OCI-LY3 (cell line): ENCODE measurements at regions not wholly inside any gene's neighbourhood (a gene's known extent, or its start where the extent isn't known, plus 50 kb on each side); places are given as distances from the start of the nearest gene placed in this dataset.

ENCODE experiments used
- H2AFZ ChIP-seq: fragments of 200-600, 300-600 bp; shearing (Covaris generic); 2 replicates; pipeline ENCODE4 v1.6.0; 2014; ENCODE audit warnings: antibody characterized with exemption, low read depth, low read length
- H3K27ac ChIP-seq: fragments of 200-600, 300-600 bp; sonication (generic); 2 replicates; pipeline ENCODE4 v1.5.1; 2014; ENCODE audit warnings: mild to moderate bottlenecking, low read length, moderate library complexity, mixed read lengths
- H3K27me3 ChIP-seq: fragments of 200-600, 300-600 bp; sonication (generic); 2 replicates; pipeline ENCODE4 v1.6.1; 2014; ENCODE audit warnings: low read depth, low read length, mixed read lengths
- H3K36me3 ChIP-seq: fragments of 200-600, 300-600 bp; sonication (generic); replicated peaks from 2 replicates; pipeline ENCODE3; 2014; ENCODE audit warnings: low read depth, low read length, mixed read lengths
- H3K4me1 ChIP-seq: fragments of 300-600, 200-600 bp; sonication (generic); 2 replicates; pipeline ENCODE4 v1.6.1; 2014; ENCODE audit warnings: low read length, mixed read lengths
- H3K4me2 ChIP-seq: fragments of 200-600, 300-600 bp; sonication (generic); 2 replicates; pipeline ENCODE4 v1.6.1; 2014; ENCODE audit warnings: low read length, mixed read lengths
- H3K4me3 ChIP-seq: fragments of 300-600, 200-600 bp; sonication (generic); 2 replicates; pipeline ENCODE4 v1.5.1; 2014; ENCODE audit warnings: antibody characterized with exemption, mild to moderate bottlenecking, low read length, moderate library complexity
- H3K79me2 ChIP-seq: fragments of 300-600, 200-600 bp; shearing (Covaris generic); 2 replicates; pipeline ENCODE4 v1.6.1; 2014; ENCODE audit warnings: mild to moderate bottlenecking, low read length, mixed read lengths
- H3K9ac ChIP-seq: fragments of 300-600, 200-600 bp; shearing (Covaris generic); 2 replicates; pipeline ENCODE4 v1.6.0; 2014; ENCODE audit warnings: mild to moderate bottlenecking, low read length, moderate library complexity
- H3K9me3 ChIP-seq: fragments of 200-600, 300-600 bp; shearing (Covaris generic); 2 replicates; pipeline ENCODE4 v1.6.1; 2014; ENCODE audit warnings: low read length, mixed read lengths; ENCODE audit not compliant: insufficient read depth
- H4K20me1 ChIP-seq: fragments of 200-600, 300-600 bp; sonication (generic); 2 replicates; pipeline ENCODE4 v1.6.1; 2016; ENCODE audit warnings: low read length, mixed read lengths; ENCODE audit not compliant: insufficient read depth
- EZH2phosphoT487 ChIP-seq: fragments of 200-600 bp; shearing (Covaris generic); IDR thresholded peaks from 2 replicates; pipeline ENCODE4 v1.6.1; 2018; ENCODE audit warnings: antibody characterized with exemption, mixed run types, low read depth
- TF ChIP-seq, protein P1 (sequence below): fragments of 200-600, 300-600 bp; sonication (generic); IDR thresholded peaks from 2 replicates; pipeline ENCODE4 v1.5.1; 2014; ENCODE audit warnings: antibody characterized with exemption, low read length, low read depth

DNA sequence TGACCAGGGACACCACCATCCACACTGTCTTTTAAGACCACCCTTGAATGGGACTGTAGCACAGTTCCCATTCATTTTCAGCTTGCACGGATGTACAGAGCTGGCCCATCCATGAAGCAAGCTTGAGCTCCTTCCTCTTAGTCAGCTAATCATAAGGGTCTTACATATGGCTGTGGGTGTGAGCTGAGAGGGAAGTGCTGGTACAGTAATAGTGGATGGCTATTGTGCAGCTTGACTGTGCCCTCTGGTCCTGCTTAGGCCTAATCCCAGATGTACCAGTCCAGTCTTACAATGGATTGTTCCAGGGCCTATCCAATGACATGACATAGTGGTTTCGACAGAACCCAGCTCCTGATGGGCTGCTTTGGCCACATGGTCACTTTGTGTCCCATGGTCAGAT lies 96.9 kb upstream of the ZNF438 start:
- H3K4me2 ChIP-seq = no peak overlapping the region
- peaks cover 37% of the 10 kb centered on the region for H3K4me1 ChIP-seq
- H3K9ac ChIP-seq = no peak overlapping the region
- H3K4me3 ChIP-seq = no peak overlapping the region
- H3K27ac ChIP-seq = no peak overlapping the region
- TF ChIP-seq, protein P1, sequence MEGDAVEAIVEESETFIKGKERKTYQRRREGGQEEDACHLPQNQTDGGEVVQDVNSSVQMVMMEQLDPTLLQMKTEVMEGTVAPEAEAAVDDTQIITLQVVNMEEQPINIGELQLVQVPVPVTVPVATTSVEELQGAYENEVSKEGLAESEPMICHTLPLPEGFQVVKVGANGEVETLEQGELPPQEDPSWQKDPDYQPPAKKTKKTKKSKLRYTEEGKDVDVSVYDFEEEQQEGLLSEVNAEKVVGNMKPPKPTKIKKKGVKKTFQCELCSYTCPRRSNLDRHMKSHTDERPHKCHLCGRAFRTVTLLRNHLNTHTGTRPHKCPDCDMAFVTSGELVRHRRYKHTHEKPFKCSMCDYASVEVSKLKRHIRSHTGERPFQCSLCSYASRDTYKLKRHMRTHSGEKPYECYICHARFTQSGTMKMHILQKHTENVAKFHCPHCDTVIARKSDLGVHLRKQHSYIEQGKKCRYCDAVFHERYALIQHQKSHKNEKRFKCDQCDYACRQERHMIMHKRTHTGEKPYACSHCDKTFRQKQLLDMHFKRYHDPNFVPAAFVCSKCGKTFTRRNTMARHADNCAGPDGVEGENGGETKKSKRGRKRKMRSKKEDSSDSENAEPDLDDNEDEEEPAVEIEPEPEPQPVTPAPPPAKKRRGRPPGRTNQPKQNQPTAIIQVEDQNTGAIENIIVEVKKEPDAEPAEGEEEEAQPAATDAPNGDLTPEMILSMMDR = no peak
- no peak for TF ChIP-seq EZH2phosphoT487
- H3K36me3 ChIP-seq = no peaks in the 10 kb centered on the region
- no peaks in the 10 kb centered on the region for H3K9me3 ChIP-seq
- no peaks in the 10 kb centered on the region for H3K27me3 ChIP-seq
- H2AFZ ChIP-seq = no peak overlapping the region
- H4K20me1 ChIP-seq = no peaks in the 10 kb centered on the region
- no peaks in the 10 kb centered on the region for H3K79me2 ChIP-seq

DNA sequence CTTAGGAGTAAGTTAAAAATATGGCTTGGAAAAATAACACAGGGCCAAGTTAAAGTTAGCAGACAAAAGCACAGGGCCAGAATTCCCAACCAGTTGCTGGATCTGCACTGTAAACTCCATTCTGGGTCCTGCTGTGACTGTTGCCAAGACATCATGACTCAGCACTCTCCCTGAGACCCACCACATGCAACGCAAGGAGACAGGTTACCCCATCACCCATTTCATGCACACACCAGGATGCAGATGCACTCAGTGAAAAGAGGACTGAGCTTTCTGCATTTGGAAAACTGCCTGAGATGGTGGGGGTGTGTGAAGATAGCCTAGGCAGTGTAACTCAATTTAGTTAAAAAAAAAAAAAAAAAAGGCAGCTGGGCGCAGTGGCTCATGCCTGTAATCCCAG lies 97.6 kb upstream of the ZNF438 start:
- no peak overlapping the region for H3K9ac ChIP-seq
- no peaks in the 10 kb centered on the region for H4K20me1 ChIP-seq
- no peaks in the 10 kb centered on the region for H3K27me3 ChIP-seq
- H3K4me1 ChIP-seq = peaks cover 30% of the 10 kb centered on the region
- H3K27ac ChIP-seq = no peak overlapping the region
- H3K4me2 ChIP-seq = no peak overlapping the region
- H3K79me2 ChIP-seq = no peaks in the 10 kb centered on the region
- no peaks in the 10 kb centered on the region for H3K9me3 ChIP-seq
- H2AFZ ChIP-seq = no peak overlapping the region
- TF ChIP-seq, protein P1 = no peak
- TF ChIP-seq EZH2phosphoT487 = no peak
- H3K36me3 ChIP-seq = no peaks in the 10 kb centered on the region
- no peak overlapping the region for H3K4me3 ChIP-seq

DNA sequence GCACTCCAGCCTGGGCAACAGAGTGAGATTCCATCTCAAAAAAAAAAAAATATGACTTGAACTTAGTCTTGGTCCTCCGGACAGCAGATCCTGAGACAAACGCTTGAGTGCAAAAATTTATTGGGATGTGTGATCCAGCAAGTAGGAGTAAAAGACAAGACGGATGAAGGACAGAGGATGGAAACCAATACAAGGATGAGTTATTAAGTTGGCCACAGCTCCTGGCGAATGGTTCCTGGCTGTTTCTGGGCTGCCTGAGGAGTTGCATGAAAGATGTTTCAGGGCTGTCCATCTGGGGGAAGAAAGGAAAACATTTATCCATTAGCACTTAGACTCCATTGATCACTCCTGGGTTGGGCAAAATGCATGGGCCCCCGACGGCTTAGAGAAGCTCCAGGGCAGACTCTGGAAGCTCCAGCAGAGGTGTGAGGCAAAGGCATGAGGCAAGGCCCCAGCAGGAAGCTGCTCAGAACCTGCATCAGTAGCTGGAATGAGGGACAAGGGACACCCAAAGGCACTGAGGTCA lies 98.3 kb upstream of the ZNF438 start:
- Histone ChIP-seq H3K9me3 (no peaks in the 10 kb centered on the region), H3K4me1 (peaks cover 29% of the 10 kb centered on the region), H2AFZ (no peak overlapping the region), H3K9ac (no peak overlapping the region), H3K79me2 (no peaks in the 10 kb centered on the region), H3K4me2 (no peak overlapping the region), H3K27ac (no peak overlapping the region), H3K36me3 (no peaks in the 10 kb centered on the region), H3K27me3 (no peaks in the 10 kb centered on the region), H3K4me3 (no peak overlapping the region), H4K20me1 (no peaks in the 10 kb centered on the region)
- TF ChIP-seq, protein P1 = no peak
- TF ChIP-seq EZH2phosphoT487 = no peak

DNA sequence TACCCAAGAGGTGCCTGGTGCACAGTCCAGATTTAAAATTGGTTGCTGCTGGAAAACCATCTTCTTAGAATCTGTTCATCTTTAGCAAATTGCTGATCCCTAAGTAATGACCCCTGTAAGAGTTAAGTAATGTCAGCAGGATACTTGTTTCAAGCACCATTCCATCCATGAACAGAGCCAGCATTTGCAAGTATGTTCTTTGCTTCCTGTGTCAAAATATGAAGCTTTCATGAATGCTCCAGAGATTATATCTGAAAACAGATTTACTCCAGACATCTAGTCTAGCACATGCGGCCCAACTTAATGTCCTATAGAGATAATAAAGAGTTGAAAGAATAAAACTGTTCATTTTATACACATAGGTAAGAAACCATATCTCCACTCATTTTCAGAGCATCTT lies 98.7 kb upstream of the ZNF438 start:
- no peaks in the 10 kb centered on the region for H3K36me3 ChIP-seq

More for the DNA sequence above, 98.7 kb upstream of the ZNF438 start:
- Histone ChIP-seq H3K4me3 (no peak overlapping the region), H4K20me1 (no peaks in the 10 kb centered on the region), H3K9ac (no peak overlapping the region), H3K9me3 (no peaks in the 10 kb centered on the region), H3K4me1 (peaks cover 27% of the 10 kb centered on the region), H3K27me3 (no peaks in the 10 kb centered on the region), H3K79me2 (no peaks in the 10 kb centered on the region), H3K27ac (no peak overlapping the region), H3K4me2 (no peak overlapping the region), H2AFZ (no peak overlapping the region)
- TF ChIP-seq, protein P1 = no peak
- TF ChIP-seq EZH2phosphoT487 = no peak
